ENCODE measurements at regions not wholly inside any gene's neighbourhood (a gene's known extent, or its start where the extent isn't known, plus 50 kb on each side); places are given as distances from the start of the nearest gene placed in this dataset.

- H3K56ac ChIP-seq (ENCODE audit: extremely low read depth, insufficient read depth, low read length) = no peak overlapping the region
- no peak overlapping the region for H3K27ac ChIP-seq (ENCODE audit: insufficient read depth, low read length)
- ATAC-seq (ENCODE audit: low read depth) (no peak), DNase-seq (no peak)
- no peak overlapping the region for H3K4ac ChIP-seq (ENCODE audit: low read depth, low read length)
- H2AK5ac ChIP-seq (ENCODE audit: low read depth, low read length) = no peak overlapping the region; the same call in 1 of the 2 replicates
- H4K91ac ChIP-seq (ENCODE audit: insufficient read depth, low read depth, low read length) = no peak overlapping the region
- no peak overlapping the region for H4K5ac ChIP-seq (ENCODE audit: low read depth, low read length)
- no peak overlapping the region for H2AFZ ChIP-seq (replicated peaks; ENCODE audit: low read length, poor library complexity)
- ChIA-PET POLR2A (ENCODE audit: unreplicated experiment) (no interaction called here), CTCF (no interaction called here)
- H3K9ac ChIP-seq (ENCODE audit: low read depth, low read length) = no peak overlapping the region
- no peaks in the 10 kb centered on the region for H3K36me3 ChIP-seq (ENCODE audit: control insufficient read depth, insufficient read depth, low read length)
- no peak overlapping the region for H2AK9ac ChIP-seq (replicated peaks; ENCODE audit: low read depth, low read length, poor library complexity)
- dilution Hi-C loops (cut with HindIII; ENCODE audit: low sequenced_read_pairs, unreplicated experiment) (no loop called here), in situ Hi-C loops (cut with MboI; ENCODE audit: low sequenced_read_pairs) (no loop called here), intact Hi-C loops (cut with micrococcal nuclease) (no loop called here)
- no peak overlapping the region for H3K14ac ChIP-seq (replicated peaks; ENCODE audit: low read depth, low read length)
- no peaks in the 10 kb centered on the region for H3K79me1 ChIP-seq (ENCODE audit: low read depth in 1 of 2, low read length in 2 of 2)
- no peak overlapping the region for H3K4me3 ChIP-seq (ENCODE audit: insufficient read depth, low read depth, low read length)
- H3K9me1 ChIP-seq (ENCODE audit: insufficient read depth, low read length) = no peaks in the 10 kb centered on the region
- peaks cover 5% of the 10 kb centered on the region; the same call in 1 of the 2 replicates for H3K9me3 ChIP-seq (ENCODE audit: control insufficient read depth, insufficient read depth, low read length)
- TF ChIP-seq NFE2L2 (IDR thresholded peaks at IDR 0.05; ENCODE audit: low read depth, low read length) = no peak
- no peak for TF ChIP-seq SMC3 (IDR thresholded peaks at IDR 0.05; ENCODE audit: low read depth, low read length)
- TF ChIP-seq CEBPB (IDR thresholded peaks at IDR 0.05; ENCODE audit: low read depth, low read length) = no peak
- TF ChIP-seq RFX5 (IDR thresholded peaks at IDR 0.05; ENCODE audit: low read depth, low read length) = no peak
- no peak for TF ChIP-seq MAFK (IDR thresholded peaks at IDR 0.05; ENCODE audit: low read depth, low read length)
- TF ChIP-seq RCOR1 (IDR thresholded peaks at IDR 0.05; ENCODE audit: insufficient replicate concordance, low read length) = no peak
- no peak for TF ChIP-seq MXI1 (IDR thresholded peaks at IDR 0.05; ENCODE audit: borderline replicate concordance, low read depth, low read length)
- TF ChIP-seq POLR2A (IDR thresholded peaks at IDR 0.05; ENCODE audit: low read depth, low read length) = no peak
- no peak for TF ChIP-seq FOS (IDR thresholded peaks at IDR 0.05; ENCODE audit: low read depth, low read length)
- no peak for TF ChIP-seq MAZ (IDR thresholded peaks at IDR 0.05; ENCODE audit: borderline replicate concordance, low read depth, low read length)
- no peak for TF ChIP-seq ELK1 (IDR thresholded peaks at IDR 0.05; ENCODE audit: borderline replicate concordance, low read depth, low read length)
- TF ChIP-seq BHLHE40 (IDR thresholded peaks at IDR 0.05; ENCODE audit: low read depth, low read length) = no peak
- no peak for TF ChIP-seq RAD21 (IDR thresholded peaks at IDR 0.05; ENCODE audit: low read length)
- no peak for TF ChIP-seq CHD1 (IDR thresholded peaks at IDR 0.05; ENCODE audit: low read depth, low read length)
- TF ChIP-seq CTCF (conservative IDR thresholded peaks at IDR 0.05; ENCODE audit: low read depth, low read length) = no peak
- no TSS peak for BruUV-seq (replicated peaks)
- no peak overlapping the region for H3K23ac ChIP-seq (ENCODE audit: low read depth, low read length)
- no peak overlapping the region for H4K8ac ChIP-seq (ENCODE audit: low read depth in 2 of 2, low read length in 2 of 2)
- WGBS, 2 experiments (ENCODE audit: extremely low coverage in 2 of 2, insufficient read length in 1 of 2) = 77% methylated on average over 3 of the region's 7 CpGs; no CpG with 5 or more reads in 1 of the 2 experiments
- peaks cover 5% of the 10 kb centered on the region for H3K27me3 ChIP-seq (ENCODE audit: control insufficient read depth, insufficient read depth, low read length)
- H4K20me1 ChIP-seq (ENCODE audit: insufficient read depth, low read length) = no peaks in the 10 kb centered on the region
- H3K4me2 ChIP-seq (ENCODE audit: low read depth, low read length) = no peak overlapping the region
- no peak overlapping the region for H3K18ac ChIP-seq (ENCODE audit: low read depth, low read length)
- peaks cover 2% of the 10 kb centered on the region; the same call in 1 of the 2 replicates for H3K4me1 ChIP-seq (ENCODE audit: control insufficient read depth, insufficient read depth, low read length)
- H2BK20ac ChIP-seq (ENCODE audit: low read depth, low read length) = no peak overlapping the region
- no peak overlapping the region for H2BK120ac ChIP-seq (ENCODE audit: low read depth, low read length)
- H2BK15ac ChIP-seq (ENCODE audit: low read depth, low read length) = no peak overlapping the region
- H2BK5ac ChIP-seq (ENCODE audit: low read depth, low read length, poor library complexity, severe bottlenecking) = no peak overlapping the region
Observed at GRCh38 chr2:20541294-20541640, 94.4 kb downstream of the RHOB start.
